ENCODE measurements at regions not wholly inside any gene's neighbourhood (a gene's known extent, or its start where the extent isn't known, plus 50 kb on each side); places are given as distances from the start of the nearest gene placed in this dataset.
"Not testable (repeated sequence)": the region's sequence is repeated elsewhere in the genome, so short reads cannot be mapped to it uniquely, and the experiment has no call there.

GRCh38 chr2:163934131-163934530 lies 198.3 kb upstream of the FIGN start:
- no peak for DNase-seq

GRCh38 chr2:163919717-163920116 lies 183.9 kb upstream of the FIGN start:
- DNase-seq: no peak

- not testable (repeated sequence) for DNase-seq
Observed at GRCh38 chr2:163914486-163914885, 178.7 kb upstream of the FIGN start.

DNA sequence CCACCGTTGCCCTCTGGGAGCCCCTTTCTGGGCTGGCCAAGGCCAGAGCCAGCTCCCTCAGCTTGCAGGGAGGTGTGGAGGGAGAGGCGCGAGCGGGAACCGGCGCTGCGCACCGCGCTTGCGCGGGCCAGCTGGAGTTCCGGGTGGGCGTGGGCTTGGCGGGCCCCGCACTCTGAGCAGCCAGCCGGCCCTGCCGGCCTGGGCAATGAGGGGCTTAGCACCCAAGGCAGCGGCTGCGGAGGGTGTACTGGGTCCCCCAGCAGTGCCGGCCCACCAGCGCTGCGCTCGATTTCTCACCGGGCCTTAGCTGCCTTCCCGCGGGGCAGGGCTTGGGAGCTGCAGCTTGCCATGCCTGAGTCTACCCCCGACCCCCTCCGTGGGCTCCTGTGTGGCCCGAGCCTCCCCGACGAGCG lies 177.7 kb upstream of the FIGN start:
- not testable (repeated sequence) for DNase-seq

- no peak for DNase-seq
Observed at GRCh38 chr2:163909411-163910080, 173.7 kb upstream of the FIGN start.

DNA sequence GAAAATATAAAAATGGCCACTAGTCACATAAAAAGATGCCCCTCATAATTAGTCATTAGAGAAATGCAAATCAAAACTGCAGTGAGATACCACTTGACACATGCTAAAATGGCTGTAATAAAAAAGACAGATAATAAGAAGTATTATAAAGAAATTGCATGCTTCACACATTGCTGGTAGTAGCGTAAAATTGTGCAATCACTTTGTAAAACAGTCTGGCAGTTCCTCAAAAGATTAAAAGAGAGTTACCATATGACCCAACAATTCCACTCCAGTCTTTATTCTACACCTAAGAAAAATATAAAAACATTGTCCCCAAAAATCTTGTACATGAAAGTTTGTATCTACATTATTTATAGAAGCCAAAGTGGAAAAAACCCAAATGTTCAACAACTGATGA lies 170.6 kb upstream of the FIGN start:
- DNase-seq: no peak

- DNase-seq: no peak
Observed at GRCh38 chr2:163897799-163898198, 162.0 kb upstream of the FIGN start.

DNA sequence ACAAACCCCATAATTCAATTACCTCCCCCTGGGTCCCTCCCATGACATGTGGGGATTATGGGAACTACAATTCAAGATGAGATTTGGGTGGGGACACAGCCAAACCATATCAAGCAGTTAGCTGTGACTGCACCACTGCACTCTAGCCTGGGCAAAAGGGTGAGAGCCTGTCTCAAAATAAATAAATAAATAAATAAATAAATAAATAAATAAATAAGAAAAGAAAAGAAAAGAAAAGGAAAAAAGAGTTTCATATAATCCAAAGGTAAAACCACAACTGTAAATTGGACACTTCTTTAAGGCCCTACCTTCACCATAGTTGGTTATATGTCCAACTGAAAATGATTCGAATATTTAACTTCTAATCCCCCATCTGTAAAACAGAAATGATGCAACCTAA lies 157.6 kb upstream of the FIGN start:
- DNase-seq: not testable (repeated sequence)

DNA sequence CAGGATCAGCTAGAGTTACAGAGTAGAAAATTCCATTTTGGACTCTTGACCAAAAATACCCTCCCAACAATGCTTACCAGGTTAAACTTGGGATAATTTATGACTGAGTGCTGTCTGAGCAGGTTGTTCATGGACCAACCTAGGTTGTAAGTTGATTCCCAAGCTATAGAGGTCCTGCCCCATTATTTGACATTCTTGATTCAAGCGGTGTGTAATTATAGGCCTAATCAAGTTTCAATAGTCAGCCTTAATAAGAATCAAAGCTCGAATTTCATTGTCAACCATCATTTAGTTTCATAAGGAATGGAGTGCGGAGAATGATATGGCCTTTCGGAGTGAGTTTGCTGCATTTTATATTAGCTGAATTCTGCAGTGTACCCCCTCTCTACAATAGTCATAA lies 152.8 kb upstream of the FIGN start:
- no peak for DNase-seq

DNA sequence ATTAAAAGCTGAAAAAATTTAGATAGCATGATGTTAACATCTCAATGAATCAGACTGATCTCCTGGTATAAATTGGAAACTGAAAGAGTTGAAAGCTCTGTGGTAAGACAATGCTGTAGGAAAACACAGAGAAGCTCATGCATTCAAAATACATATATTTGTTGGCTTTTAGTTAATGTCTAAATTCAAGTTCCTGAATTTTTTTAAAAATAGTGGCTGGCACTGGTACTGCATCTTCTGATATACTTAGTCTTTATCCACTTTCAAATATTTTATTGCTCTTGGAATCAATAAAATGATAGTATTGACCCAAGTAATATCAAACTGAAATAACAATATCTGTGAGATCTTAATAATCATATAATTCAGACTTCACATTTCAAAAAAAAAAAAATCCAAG lies 151.4 kb upstream of the FIGN start:
- DNase-seq: no peak

DNA sequence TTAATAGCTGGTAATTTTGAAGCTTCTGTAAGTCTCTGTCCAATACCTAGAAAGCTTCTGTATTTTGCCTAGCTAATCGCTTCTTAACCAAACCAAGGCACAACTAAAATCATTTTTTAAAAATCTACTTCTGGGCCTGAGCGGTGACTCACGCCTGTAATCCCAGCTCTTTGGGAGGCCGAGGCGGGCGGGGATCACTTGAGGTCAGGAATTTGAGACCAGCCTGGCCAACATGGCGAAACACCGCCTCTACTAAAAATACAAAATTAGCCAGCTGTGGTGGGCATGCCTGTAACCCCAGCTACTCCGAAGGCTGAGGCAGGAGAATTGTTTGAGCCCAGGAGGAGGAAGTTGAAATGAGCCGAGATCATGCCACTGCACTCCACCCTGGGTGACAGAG lies 148.6 kb upstream of the FIGN start:
- DNase-seq: no peak

DNA sequence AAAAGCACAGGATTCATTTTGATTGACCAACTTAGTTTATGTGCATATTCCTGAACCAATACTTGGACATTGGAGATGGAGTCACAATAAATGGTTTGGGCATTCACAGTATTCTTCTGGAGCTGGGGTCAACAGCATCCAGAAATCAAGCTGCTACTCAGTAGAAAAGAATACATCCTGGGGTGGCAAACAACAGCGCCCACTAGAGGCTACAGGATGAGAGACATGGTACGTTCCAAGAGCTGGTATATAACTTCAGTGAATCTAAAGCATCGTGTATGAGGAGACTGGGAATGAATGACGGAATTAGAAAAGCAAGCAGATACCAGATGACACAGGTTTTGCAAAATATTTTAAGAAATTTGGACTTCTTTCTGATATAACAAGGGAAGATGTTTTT lies 142.9 kb upstream of the FIGN start:
- no peak for DNase-seq

DNA sequence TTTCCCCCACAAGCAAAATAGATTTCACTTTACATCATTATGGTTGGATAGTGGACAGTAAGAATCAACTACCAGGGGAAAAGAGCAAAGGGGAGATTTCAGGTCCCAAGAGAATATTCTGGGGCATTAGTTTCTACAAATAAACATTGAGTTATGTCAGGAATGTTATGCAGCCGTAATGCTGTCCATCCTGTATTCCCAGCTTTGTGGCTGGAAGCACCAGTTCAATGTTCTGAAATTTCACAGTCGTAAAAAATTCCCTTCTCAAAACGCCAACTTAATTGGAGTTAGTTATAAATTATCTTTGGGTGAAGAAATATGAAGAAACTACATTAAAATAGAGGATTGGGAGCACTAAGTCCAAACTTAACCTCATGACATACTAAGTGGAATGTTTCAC lies 141.5 kb upstream of the FIGN start:
- DNase-seq: no peak

DNA sequence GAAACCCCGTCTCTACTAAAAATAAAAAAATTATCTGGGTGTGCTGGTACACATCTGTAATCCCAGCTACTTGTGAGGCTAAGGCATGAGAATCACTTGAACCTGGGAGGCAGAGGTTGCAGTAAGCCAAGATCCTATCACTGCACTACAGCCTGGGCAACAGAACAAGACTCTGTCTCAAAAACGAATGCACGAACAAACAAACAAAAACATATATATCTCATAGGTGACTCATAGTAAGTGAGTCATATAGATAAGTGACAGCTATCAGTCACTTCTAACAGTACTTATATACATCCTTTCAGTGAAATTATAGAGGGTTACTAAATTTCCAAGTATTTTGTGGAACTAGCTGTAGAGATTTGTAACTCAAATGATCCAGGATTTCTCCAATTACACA lies 127.3 kb upstream of the FIGN start:
- DNase-seq: no peak

GRCh38 chr2:163859951-163860350 lies 124.1 kb upstream of the FIGN start:
- no peak for DNase-seq

- no peak for DNase-seq
Observed at GRCh38 chr2:163856941-163857340, 121.1 kb upstream of the FIGN start.

DNA sequence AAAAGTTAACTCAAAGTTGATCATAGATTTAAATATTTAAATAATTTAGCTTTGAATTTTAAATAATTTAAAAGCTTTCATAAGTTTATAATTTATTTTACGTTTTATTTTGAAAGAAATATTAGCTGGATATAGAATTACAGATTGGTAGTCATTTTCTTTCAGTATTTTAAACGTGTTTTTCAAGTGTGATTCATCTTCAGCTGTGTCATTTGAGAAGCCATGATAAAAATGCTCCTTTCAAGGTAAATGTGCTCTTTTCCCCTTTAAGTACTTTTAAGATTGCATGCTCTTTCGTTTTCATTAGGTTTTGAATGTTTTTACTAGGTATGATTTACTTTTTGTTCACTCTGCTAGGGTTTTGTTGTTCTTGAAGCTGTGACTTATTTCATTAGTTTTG lies 116.8 kb upstream of the FIGN start:
- DNase-seq: no peak

DNA sequence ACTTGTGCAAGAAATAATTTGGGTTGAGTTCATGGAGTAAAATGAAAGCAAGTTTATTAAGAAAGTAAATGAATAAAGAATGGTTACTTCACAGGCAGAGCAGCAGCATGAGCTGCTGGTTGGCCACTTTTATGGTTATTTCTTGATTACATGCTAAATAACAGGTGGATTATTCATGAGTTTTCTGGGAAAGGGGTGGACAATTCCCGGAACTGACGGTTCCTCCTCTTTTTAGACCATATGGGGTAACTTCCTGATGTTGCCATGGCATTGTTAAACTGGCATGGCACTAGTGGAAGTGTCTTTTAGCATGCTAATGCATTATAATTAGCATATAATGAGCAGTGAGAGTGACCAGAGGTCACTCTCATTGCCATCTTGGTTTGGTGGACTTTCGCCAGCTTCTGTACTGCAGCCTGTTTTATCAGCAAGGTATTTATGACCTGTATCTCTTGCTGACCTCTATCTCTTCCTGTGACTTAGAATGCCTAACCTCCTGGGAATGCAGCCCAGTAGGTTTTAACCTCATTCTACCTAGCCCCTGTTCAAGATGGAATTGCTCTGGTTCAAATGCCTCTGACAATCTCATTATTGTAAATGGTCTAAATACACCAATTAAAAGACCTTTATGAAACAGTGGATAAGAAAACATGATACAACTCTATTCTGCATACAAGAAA lies 114.1 kb upstream of the FIGN start:
- DNase-seq: no peak

DNA sequence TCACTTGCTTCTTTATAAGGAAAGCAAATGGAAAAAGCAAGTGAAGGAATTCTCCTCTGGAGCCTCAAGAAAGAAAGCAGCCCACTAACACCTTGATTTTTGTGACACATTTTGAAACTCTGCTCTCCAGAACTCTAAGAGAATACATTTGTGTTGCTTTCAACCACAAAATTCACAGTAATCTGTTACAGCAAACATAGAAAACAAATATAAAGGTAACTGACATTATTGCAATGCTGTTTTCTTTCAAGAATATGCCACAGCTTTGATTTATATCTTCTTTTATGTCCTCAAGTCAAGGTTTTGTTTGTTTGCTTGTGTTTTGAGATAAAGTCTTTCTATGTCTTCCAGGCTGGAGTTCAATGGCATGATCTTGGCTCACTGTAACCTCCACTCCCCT lies 103.1 kb upstream of the FIGN start:
- DNase-seq: no peak

- no peak for DNase-seq
Observed at GRCh38 chr2:163836167-163836566, 100.4 kb upstream of the FIGN start.

- no peak for DNase-seq
Observed at GRCh38 chr2:163834841-163835240, 99.0 kb upstream of the FIGN start.

DNA sequence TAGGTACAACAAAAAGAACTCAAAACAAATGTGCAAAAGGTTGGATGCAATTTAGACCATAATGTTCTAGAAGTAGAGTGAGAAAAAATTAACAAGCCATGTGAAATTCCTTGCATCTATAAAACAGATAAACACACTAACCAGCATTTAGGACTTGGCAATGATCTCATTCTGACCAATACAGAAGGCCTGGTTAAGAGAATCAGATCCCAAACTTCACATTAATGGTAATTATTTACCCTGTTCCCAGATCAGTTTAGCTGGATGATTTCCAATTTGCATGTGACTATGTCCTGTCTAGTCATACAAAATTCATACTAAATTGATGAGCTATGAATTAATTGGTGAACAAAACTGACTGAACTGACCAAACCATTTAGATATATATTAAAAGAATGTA lies 98.4 kb upstream of the FIGN start:
- DNase-seq: no peak

DNA sequence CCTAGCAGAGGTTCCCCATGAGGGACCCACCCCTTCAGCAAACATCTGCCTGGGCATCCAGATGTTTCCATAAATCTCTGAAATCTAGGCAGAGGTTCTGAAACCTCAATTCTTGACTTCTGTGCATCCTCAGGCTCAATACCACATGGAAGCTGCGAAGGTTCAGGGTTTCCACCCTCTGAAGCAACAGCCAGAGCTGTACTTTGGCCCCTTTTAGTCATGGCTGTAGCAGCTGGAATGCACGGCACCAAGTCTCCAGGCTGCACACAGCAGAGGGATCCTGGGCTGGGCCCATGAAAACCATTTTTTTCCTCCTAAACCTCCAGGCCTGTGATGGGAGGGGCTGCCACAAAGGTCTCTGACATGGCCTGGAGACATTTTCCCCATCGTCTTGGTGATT lies 93.0 kb upstream of the FIGN start:
- no peak for DNase-seq

DNA sequence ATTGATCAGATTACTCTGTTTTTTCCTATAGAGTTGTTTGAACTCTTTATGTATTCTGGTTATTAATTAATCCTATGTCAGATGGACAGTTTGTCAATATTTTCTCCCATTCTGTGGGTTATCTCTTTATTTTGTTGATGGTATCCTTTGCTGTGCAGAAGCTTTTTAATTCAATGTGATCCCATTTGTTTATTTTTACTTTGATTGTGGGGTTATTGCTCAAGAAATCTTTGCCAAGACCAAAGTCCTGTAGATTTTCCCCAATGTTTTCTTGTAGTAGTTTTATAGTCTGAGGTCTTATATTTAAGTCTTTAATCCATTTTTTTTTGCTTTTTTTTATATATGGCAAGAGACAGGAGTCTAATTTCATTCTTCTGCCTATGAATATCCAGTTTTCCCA lies 86.2 kb upstream of the FIGN start:
- DNase-seq: no peak

DNA sequence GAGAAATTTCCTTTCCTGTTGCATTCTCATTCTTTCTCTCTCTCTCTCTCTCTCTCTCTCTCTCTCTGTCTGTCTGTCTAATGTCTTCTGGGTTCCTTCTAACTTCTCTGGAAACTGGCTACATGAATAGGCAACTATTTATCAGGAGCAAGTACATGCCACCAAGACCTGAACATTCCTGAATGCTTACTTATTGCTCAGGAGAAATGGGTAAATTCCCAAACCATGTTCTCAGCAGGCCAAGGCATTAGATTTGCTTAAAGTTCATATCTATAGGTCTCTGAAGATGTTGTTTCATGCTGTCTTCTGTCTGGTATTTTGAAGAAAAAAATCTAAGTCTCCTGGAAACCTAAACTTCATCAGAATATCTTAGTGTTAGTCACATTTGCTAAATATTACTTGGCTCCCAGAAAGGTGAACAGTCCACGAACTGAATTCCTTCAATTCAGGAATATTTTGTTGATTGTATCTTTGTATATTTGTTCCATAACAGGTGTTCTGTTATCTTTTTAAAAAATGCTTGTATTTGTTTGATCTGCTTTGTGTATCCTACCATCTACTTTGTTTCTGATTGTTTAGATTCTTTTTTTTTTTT lies 77.2 kb upstream of the FIGN start:
- DNase-seq: no peak

Measured in right hindlimb (tissue), 1 donor.